ENCODE measurements at regions not wholly inside any gene's neighbourhood (a gene's known extent, or its start where the extent isn't known, plus 50 kb on each side); places are given as distances from the start of the nearest gene placed in this dataset.
"Not testable (repeated sequence)": the region's sequence is repeated elsewhere in the genome, so short reads cannot be mapped to it uniquely, and the experiment has no call there.

DNA sequence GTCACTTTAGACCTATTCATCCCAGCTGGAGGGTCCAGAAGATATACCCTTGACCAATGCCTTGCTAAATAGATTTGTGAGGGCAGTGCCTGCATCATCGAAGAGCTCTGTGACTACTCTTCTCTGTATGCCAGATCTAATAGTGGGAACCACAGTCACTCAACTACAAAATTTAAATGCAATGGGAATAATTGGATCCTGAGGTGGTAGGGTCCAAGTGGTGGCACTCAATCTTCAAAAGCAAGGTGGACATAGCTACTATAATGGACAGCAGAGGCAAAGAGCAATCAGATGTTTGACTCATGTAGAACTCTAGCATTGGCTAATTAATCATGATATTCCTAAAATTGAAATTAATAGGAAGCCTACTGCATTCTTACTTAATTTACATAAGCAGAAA lies 554.3 kb upstream of the GRM3 start:
- Histone ChIP-seq H3K27ac (no peak overlapping the region), H3K27me3 (no peaks in the 10 kb centered on the region), H3K9me3 (peaks cover 0 to 59% (median 14%) of the 10 kb centered on the region in 11 donors), H3K36me3 (no peaks in the 10 kb centered on the region), H3K4me3 (no peak overlapping the region), H3K4me1 (no peaks in the 10 kb centered on the region)
- ATAC-seq (no peak), DNase-seq (no peak)
- intact Hi-C loops (cut with DNase I), result no loop called here
- WGBS, 2 donors, result 87 to 91% methylated on average over 1 of the region's 1 CpG
- TF ChIP-seq, protein P1, sequence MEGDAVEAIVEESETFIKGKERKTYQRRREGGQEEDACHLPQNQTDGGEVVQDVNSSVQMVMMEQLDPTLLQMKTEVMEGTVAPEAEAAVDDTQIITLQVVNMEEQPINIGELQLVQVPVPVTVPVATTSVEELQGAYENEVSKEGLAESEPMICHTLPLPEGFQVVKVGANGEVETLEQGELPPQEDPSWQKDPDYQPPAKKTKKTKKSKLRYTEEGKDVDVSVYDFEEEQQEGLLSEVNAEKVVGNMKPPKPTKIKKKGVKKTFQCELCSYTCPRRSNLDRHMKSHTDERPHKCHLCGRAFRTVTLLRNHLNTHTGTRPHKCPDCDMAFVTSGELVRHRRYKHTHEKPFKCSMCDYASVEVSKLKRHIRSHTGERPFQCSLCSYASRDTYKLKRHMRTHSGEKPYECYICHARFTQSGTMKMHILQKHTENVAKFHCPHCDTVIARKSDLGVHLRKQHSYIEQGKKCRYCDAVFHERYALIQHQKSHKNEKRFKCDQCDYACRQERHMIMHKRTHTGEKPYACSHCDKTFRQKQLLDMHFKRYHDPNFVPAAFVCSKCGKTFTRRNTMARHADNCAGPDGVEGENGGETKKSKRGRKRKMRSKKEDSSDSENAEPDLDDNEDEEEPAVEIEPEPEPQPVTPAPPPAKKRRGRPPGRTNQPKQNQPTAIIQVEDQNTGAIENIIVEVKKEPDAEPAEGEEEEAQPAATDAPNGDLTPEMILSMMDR (IDR thresholded peaks at IDR 0.05), result no peak

DNA sequence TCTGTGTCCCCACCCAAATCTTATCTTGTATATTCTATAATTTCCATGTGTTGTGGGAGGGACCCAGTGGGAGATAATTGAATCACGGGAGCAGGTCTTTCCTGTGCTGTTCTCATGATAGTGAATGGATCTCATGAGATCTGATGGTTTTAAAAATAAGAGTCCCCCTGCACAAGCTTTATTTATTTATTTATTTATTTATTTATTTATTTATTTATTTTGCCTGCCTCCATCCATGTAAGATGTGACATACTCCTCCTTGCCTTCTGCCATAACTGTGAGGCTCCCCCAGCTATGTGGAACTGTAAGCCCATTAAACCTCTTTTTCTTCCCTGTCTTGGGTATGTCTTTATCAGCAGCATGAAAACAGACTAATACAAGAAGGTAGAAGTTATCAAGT lies 579.1 kb upstream of the GRM3 start:
- ATAC-seq, H3K36me3 ChIP-seq: not testable (repeated sequence)
- WGBS, 2 donors, result 63 to 78% methylated on average over 1 of the region's 1 CpG

DNA sequence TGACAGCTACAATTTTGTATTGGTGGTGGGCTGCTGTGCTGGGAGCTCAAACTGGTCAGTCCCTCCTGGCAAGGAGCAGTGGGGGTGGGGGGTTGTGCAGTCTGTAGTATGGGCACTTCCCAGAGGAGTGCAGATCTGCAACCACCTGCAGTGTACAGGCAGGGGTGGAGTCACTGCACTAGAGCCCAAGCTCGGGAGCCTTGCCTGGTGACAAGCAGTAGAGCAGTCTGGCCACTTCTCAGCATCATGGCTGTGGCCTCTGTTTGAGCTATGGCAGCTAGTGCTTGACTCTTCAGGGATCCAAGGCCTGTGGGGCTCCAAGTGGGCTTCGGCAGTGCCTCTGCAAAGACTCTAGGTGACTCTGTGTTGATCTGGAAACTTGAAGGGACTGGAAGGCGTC lies 585.1 kb upstream of the GRM3 start:
- Histone ChIP-seq H3K27ac (no peak overlapping the region), H3K4me3 (no peak overlapping the region), H3K36me3 (no peaks in the 10 kb centered on the region), H3K4me1 (no peaks in the 10 kb centered on the region), H3K9me3 (peaks cover 0 to 82% (median 11%) of the 10 kb centered on the region in 11 donors), H3K27me3 (no peaks in the 10 kb centered on the region)
- DNase-seq (no peak), ATAC-seq (no peak)
- 58 to 63% methylated on average over 3 of the region's 3 CpGs for WGBS, 2 donors
- intact Hi-C loops (cut with DNase I), result no loop called here
- TF ChIP-seq, protein P1 (IDR thresholded peaks at IDR 0.05), result no peak

More for the DNA sequence above, 579.1 kb upstream of the GRM3 start:
- H3K9me3 ChIP-seq, result peaks cover 0 to 27% (median 0%) of the 10 kb centered on the region in 11 donors
- intact Hi-C loops (cut with DNase I); H3K27me3 ChIP-seq; H3K27ac ChIP-seq; DNase-seq; H3K4me3 ChIP-seq; H3K4me1 ChIP-seq: not testable (repeated sequence)

DNA sequence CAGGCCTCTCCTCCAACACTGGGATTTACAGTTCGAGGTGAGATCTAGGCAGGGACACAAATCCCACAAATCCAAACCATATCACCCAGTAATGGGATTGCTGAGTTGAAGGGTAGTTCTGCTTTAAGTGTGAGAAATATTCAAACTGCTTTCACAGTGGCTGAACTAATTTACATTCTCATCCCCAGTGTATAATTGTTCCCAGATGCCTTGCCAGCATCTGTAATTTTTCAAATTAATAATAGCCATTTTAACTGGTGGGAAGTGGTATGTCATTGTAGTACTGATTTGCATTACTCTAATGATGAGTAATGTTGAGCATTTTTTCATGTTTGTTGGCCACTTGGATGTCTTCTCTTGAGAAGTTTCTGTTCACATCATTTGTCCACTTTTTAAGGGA lies 592.8 kb upstream of the GRM3 start:
- H3K9me3 ChIP-seq, result peaks cover 0 to 23% (median under 1%) of the 10 kb centered on the region in 11 donors
- DNase-seq (no peak), ATAC-seq (no peak)
- no peak overlapping the region for H3K27ac ChIP-seq
- 34 to 46% methylated on average over 1 of the region's 1 CpG for WGBS, 2 donors
- H3K4me1 ChIP-seq, result no peaks in the 10 kb centered on the region
- intact Hi-C loops (cut with DNase I), result no loop called here
- H3K27me3 ChIP-seq, result no peaks in the 10 kb centered on the region
- TF ChIP-seq, protein P1 (IDR thresholded peaks at IDR 0.05), result no peak
- H3K36me3 ChIP-seq, result no peaks in the 10 kb centered on the region
- H3K4me3 ChIP-seq, result no peak overlapping the region

DNA sequence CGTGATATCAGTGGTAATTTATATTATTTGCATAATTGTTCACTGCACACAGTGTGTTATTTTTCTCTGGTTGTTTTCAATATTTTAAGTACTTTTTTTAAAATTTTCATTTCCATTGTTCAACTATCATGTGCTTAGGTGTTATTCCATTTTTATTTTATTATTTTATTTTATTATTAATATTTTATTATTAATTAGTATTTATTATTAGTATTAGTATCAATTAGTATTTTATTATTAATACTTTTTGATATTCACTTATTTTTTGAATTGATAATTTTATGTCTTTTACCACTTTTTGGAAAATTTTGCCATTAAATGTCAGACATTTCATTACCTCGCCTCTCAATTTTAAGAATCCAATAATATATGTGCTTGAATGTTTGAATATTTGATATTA lies 593.8 kb upstream of the GRM3 start:
- TF ChIP-seq, protein P1 (IDR thresholded peaks at IDR 0.05), result no peak
- Histone ChIP-seq H3K27ac (no peak overlapping the region), H3K4me3 (no peak overlapping the region), H3K27me3 (no peaks in the 10 kb centered on the region), H3K4me1 (no peaks in the 10 kb centered on the region), H3K9me3 (peaks cover 0 to 13% (median 0%) of the 10 kb centered on the region in 11 donors), H3K36me3 (no peaks in the 10 kb centered on the region)
- no peak for DNase-seq
- 74 to 77% methylated on average over 2 of the region's 2 CpGs for WGBS, 2 donors
- ATAC-seq, result no peak
- intact Hi-C loops (cut with DNase I), result loop anchor here in 1 of 10 donors (10.0 kb wide), 1 partner anchor 195 kb away; no protein-coding TSS in a partner anchor

DNA sequence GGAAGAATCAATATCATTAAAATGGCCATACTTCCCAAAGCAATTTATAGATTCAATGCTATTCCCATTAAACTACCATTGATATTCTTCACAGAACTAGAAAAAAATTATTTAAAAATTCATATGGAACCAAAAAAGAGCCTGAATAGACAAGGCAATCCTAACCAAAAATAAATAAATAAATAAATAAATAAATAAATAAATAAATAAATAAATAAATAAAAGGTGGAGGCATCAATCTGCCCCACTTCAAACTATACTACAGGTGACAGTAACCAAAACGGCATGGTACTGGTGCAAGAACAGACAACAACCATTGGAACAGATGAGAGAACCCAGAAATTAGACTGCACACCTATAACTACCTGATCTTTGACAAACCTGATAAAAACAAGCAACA lies 598.5 kb upstream of the GRM3 start:
- H3K27me3 ChIP-seq, H3K27ac ChIP-seq, H3K36me3 ChIP-seq, H3K4me1 ChIP-seq, DNase-seq, ATAC-seq, H3K4me3 ChIP-seq, H3K9me3 ChIP-seq: not testable (repeated sequence)
- intact Hi-C loops (cut with DNase I), result loop anchor here in 1 of 10 donors (10.0 kb wide), 1 partner anchor 200 kb away; no protein-coding TSS in a partner anchor
- WGBS, 2 donors, result 93 to 94% methylated on average over 1 of the region's 1 CpG
